Neural crest cell (in vitro differentiated cells): ENCODE measurements at regions not wholly inside any gene's neighbourhood (a gene's known extent, or its start where the extent isn't known, plus 50 kb on each side); places are given as distances from the start of the nearest gene placed in this dataset.
"Not testable (repeated sequence)": the region's sequence is repeated elsewhere in the genome, so short reads cannot be mapped to it uniquely, and the experiment has no call there.

Experiments used
- DNase-seq: peaks from one replicate; pipeline ENCODE4 v3.0.0; 2021; ENCODE audit warnings: low read depth, mixed read lengths, low spot score
- H3K27ac Mint-ChIP-seq: one replicate; pipeline ENCODE4 v1.8.0; 2021; ENCODE audit warnings: mild to moderate bottlenecking, mixed read lengths; ENCODE audit not compliant: unreplicated experiment
- H3K27me3 Mint-ChIP-seq: 2 replicates; pipeline ENCODE4 v1.8.0; 2021; ENCODE audit warnings: low read depth, mild to moderate bottlenecking, mixed read lengths
- H3K36me3 Mint-ChIP-seq: 2 replicates; pipeline ENCODE4 v1.8.0; 2021; ENCODE audit warnings: low read depth, mild to moderate bottlenecking, mixed read lengths
- H3K4me1 Mint-ChIP-seq: 2 replicates; pipeline ENCODE4 v1.8.0; 2021; ENCODE audit warnings: mixed read lengths
- H3K4me3 Mint-ChIP-seq: one replicate; pipeline ENCODE4 v1.8.0; 2021; ENCODE audit warnings: mild to moderate bottlenecking, mixed read lengths
- H3K9me3 Mint-ChIP-seq: 2 replicates; pipeline ENCODE4 v1.8.0; 2021; ENCODE audit warnings: mixed read lengths
- TF ChIP-seq, protein P1 (sequence below): fragments of 200-600 bp; sonication (generic); conservative IDR thresholded peaks from 2 replicates; pipeline ENCODE4 v1.5.0; 2021; ENCODE audit warnings: antibody characterized with exemption, mild to moderate bottlenecking

DNA sequence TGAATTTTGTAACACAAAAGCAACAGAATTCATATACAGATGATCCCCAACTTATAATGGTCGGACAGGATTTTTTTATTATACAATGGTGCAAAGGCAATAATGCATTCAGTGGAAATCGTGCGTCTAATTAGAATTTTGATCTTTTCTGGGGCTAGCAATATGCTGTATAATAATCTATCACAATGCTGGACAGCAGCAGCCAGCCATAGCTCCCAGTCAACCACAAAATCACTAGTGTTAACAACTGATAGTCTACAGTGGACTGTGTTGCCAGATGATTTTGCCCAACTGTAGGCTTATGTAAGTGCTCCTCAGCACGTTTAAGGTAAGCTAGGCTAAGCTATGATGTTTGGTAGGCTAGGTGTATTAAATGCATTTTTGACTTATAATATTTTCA is 399.0 kb upstream of the SLC39A10 start:
- no peak for DNase-seq
- H3K27me3 Mint-ChIP-seq: peaks cover 5% of the 10 kb centered on the region
- no peak overlapping the region for H3K27ac Mint-ChIP-seq
- H3K36me3 Mint-ChIP-seq: no peaks in the 10 kb centered on the region
- H3K4me3 Mint-ChIP-seq: no peak overlapping the region
- H3K4me1 Mint-ChIP-seq: no peaks in the 10 kb centered on the region
- H3K9me3 Mint-ChIP-seq: no peaks in the 10 kb centered on the region
- TF ChIP-seq, protein P1, sequence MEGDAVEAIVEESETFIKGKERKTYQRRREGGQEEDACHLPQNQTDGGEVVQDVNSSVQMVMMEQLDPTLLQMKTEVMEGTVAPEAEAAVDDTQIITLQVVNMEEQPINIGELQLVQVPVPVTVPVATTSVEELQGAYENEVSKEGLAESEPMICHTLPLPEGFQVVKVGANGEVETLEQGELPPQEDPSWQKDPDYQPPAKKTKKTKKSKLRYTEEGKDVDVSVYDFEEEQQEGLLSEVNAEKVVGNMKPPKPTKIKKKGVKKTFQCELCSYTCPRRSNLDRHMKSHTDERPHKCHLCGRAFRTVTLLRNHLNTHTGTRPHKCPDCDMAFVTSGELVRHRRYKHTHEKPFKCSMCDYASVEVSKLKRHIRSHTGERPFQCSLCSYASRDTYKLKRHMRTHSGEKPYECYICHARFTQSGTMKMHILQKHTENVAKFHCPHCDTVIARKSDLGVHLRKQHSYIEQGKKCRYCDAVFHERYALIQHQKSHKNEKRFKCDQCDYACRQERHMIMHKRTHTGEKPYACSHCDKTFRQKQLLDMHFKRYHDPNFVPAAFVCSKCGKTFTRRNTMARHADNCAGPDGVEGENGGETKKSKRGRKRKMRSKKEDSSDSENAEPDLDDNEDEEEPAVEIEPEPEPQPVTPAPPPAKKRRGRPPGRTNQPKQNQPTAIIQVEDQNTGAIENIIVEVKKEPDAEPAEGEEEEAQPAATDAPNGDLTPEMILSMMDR: no peak

DNA sequence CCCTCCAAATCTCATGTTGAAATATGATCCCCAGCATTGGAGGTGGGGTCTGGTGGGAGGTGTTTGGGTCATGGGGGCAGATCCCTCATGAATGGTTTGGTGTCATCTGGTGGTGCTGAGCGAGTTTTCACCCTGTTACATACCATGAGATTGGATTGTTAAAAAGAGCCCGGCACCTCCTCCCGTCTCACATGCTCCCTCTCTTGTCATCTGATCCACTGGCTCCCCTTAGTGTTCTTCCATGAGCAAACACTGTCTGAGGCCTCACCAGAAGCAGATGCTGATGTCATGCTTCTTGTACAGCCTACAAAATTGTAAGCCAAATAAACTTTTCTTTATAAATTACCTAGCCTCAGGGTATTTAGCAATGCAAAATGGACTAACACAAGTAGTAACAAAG is 405.0 kb upstream of the SLC39A10 start:
- Mint-ChIP-seq H3K27me3 (no peaks in the 10 kb centered on the region), H3K36me3 (peaks cover 2% of the 10 kb centered on the region), H3K4me1 (no peaks in the 10 kb centered on the region), H3K27ac (no peak overlapping the region), H3K9me3 (peaks cover 5% of the 10 kb centered on the region), H3K4me3 (no peak overlapping the region)
- DNase-seq: no peak
- TF ChIP-seq, protein P1: no peak

DNA sequence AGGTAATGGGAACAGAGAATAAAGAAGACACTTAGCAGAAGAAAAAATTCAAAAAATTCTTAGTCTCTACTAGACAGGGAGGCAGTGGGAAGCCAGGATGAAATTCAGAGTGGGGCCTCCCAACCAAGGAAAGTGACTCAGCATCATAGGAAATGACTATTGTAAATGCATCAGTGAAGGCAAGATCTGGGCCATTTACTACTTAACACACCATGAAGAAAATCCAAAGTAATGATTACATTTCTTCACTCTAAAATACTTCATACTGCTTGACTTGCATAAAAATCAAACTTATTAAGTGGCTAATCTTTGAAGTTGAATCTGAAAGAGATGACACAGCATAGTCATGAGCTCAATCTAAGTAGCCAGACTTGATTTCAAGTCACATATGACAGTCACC is 405.8 kb upstream of the SLC39A10 start:
- no peaks in the 10 kb centered on the region for H3K4me1 Mint-ChIP-seq
- TF ChIP-seq, protein P1: no peak
- DNase-seq: no peak
- peaks cover 3% of the 10 kb centered on the region for H3K36me3 Mint-ChIP-seq
- H3K9me3 Mint-ChIP-seq: peaks cover 8% of the 10 kb centered on the region
- H3K4me3 Mint-ChIP-seq: no peak overlapping the region
- no peaks in the 10 kb centered on the region for H3K27me3 Mint-ChIP-seq
- H3K27ac Mint-ChIP-seq: no peak overlapping the region

DNA sequence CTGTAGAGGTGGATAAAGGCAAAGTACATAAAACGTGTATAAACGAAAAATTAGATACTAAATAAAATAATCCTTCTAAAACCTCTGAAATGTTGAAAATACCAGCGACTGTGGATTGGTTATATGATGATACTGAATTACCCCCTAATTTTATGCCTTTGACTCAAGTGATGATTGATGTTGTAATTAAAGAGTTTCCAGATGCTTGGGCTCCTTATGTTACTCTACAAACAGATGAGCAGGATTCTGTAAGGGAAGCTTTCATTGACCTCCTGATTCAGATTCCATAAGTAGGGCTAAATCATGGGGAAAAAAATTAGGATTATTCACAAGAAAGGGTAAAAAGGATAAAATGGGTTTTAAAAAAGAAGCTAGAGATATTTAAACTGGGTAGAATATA is 418.2 kb upstream of the SLC39A10 start:
- no peaks in the 10 kb centered on the region for H3K36me3 Mint-ChIP-seq
- DNase-seq: no peak
- no peak overlapping the region for H3K4me3 Mint-ChIP-seq
- no peaks in the 10 kb centered on the region for H3K4me1 Mint-ChIP-seq
- H3K27ac Mint-ChIP-seq: no peak overlapping the region
- TF ChIP-seq, protein P1: no peak
- peaks cover 1% of the 10 kb centered on the region for H3K9me3 Mint-ChIP-seq
- no peaks in the 10 kb centered on the region for H3K27me3 Mint-ChIP-seq

DNA sequence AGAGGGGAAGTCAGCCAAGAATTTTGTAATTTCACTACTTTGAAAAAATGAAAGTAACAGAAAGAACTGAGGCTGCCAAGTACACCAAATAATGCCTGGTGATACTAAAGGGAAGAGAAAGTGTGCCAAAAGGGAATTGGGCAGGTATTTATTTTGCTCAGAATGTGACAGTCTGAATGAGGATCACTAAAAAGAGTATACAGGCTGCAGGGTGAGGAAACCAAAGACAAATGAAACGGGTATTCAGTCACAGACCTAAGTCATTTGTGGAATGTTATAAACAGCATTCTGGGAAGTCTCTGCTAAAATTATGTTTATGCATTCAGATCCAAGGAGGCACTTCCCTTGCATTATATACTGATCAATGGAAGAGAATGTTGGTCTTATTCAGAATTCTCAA is 418.6 kb upstream of the SLC39A10 start:
- no peaks in the 10 kb centered on the region for H3K36me3 Mint-ChIP-seq
- no peak for DNase-seq
- TF ChIP-seq, protein P1: no peak
- H3K27ac Mint-ChIP-seq: no peak overlapping the region
- no peaks in the 10 kb centered on the region for H3K27me3 Mint-ChIP-seq
- H3K4me1 Mint-ChIP-seq: no peaks in the 10 kb centered on the region
- no peaks in the 10 kb centered on the region for H3K9me3 Mint-ChIP-seq
- H3K4me3 Mint-ChIP-seq: no peak overlapping the region

DNA sequence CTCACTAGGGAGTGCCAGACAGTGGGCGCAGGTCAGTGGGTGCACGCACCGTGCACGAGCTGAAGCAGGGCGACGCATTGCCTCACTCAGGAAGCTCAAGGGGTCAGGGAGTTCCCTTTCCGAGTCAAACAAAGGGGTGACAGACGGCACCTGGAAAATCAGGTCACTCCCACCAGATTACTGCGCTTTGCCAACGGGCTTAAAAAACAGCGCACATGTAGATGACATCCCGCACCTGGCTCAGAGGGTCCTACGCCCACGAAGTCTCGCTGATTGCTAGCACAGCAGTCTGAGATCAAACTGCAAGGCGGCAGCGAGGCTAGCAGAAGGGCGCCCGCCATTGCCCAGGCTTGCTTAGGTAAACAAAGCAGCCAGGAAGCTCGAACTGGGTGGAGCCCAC is 428.5 kb upstream of the SLC39A10 start:
- not testable (repeated sequence) for H3K36me3 Mint-ChIP-seq, H3K27ac Mint-ChIP-seq, H3K9me3 Mint-ChIP-seq, H3K4me3 Mint-ChIP-seq, DNase-seq, H3K4me1 Mint-ChIP-seq, H3K27me3 Mint-ChIP-seq
